ENCODE measurements at regions not wholly inside any gene's neighbourhood (a gene's known extent, or its start where the extent isn't known, plus 50 kb on each side); places are given as distances from the start of the nearest gene placed in this dataset.

- no peak for ATAC-seq
- DNase-seq (ENCODE audit: low spot score) = no peak
These were observed 363.0 kb downstream of the SS18 start for GRCh38 chr18:25727281-25727985.

GRCh38 chr18:25726298-25726697 lies 364.1 kb downstream of the SS18 start:
- DNase-seq (ENCODE audit: low spot score) (no peak), ATAC-seq (no peak)

- DNase-seq (ENCODE audit: low spot score) = no peak
- ATAC-seq = no peak
These were observed 364.9 kb downstream of the SS18 start for GRCh38 chr18:25725501-25725900.

GRCh38 chr18:25724997-25725396 lies 365.4 kb downstream of the SS18 start:
- DNase-seq (ENCODE audit: low spot score) (no peak), ATAC-seq (no peak)

DNA sequence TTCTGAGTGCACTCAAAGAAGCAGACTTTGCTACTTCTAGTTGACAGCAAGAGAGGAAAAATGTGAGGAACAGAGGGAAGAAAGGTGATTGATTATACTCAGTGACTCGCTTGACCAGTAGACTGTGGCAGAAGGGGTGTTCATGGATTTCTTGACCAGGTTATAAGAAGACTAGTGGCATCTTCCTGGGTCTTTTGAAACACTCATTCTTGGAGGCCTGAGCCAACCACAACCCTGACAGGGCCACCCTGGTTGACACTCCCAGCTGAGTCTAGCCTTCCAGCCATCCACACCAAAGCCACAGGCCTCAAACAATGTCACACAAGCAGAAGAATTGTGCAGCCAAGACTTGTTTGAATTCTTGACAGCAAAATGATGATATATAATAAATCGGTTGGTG lies 366.3 kb downstream of the SS18 start:
- DNase-seq (ENCODE audit: low spot score) (no peak), ATAC-seq (no peak)

DNA sequence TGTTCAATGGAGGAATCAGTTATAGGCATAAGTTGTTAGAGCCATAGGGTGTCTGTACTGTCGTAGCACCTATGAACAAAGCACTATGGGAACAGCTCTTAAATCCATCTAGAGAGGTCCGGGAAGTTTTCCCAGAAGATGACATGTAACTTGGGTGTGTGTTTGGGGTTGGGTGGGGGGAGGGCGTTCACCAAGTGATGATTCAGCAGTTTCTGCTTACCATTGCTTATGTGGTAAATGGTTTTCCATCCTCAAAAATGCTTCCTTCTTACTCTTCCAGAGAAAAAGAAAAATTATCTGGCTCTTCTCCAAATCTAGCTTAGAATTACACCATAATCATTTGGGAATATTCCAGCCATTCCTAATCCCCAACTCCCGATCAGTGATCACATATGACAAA lies 361.1 kb upstream of the ZNF521 start:
- no peak for ATAC-seq
- no peak for DNase-seq (ENCODE audit: low spot score)

DNA sequence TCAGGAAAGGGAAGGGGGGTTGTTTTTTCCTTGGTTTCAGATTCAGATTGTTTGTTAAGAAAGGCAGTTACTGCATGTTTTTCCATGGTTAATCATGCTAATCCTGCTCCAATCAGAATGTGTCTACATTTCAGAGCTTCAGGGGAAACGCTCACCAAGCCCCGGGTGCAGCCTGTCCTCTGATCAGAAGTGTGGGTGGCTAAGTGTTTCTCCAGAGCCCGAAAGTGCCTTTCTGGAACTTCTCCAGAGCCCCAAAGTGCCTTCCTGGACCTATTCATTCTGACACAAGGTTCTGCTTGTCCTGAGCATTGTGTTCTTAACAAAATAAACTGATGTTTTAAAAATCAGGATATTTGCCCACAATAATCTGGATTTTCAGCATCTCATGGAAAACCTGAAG lies 359.0 kb upstream of the ZNF521 start:
- no peak for DNase-seq (ENCODE audit: low spot score)
- ATAC-seq = no peak

- no peak for ATAC-seq
- no peak for DNase-seq (ENCODE audit: low spot score)
These were observed 353.7 kb upstream of the ZNF521 start for GRCh38 chr18:25705650-25706049.

DNA sequence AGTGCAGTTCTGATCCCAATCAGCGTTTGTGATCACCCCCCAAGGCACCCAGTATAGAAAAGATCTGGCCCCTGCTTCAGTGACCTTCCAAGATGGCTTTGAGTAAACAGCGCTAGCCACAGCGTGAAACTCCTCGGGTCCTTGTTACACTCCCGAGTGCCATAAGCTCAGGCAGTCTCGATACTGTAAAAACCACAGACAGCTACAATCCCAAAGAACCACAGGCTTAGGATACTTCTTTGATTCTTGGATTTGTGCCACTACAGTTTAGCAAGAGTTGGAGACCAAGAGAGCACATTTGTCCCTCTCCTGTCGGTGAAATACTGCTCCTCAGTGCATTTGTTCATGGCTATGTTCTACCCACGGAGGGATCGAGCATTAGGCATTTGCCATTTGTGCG lies 352.5 kb upstream of the ZNF521 start:
- ATAC-seq (no peak), DNase-seq (ENCODE audit: low spot score) (no peak)

GRCh38 chr18:25704071-25704470 lies 352.1 kb upstream of the ZNF521 start:
- DNase-seq (ENCODE audit: low spot score) (no peak), ATAC-seq (no peak)

DNA sequence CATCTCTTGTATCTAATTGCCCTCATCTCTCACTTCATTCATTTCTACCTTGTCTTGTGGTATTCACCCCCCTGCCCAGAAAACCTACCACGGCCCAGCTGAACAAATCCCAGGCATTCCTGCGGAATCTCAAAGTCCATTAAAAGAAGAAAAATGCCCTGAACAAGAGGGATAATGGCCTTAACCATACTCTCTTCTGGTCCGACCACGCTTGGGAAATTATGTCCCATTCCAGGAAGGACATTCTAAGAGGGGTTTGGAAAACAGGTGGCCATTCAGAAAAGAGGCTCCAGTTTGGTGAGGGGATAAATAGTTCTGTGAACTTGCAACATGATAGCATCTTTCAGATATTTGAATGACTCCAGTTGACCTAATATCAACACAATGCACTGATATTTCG lies 349.9 kb upstream of the ZNF521 start:
- DNase-seq (ENCODE audit: low spot score) (no peak), ATAC-seq (no peak)

- DNase-seq (ENCODE audit: low spot score) = no peak
- no peak for ATAC-seq
These were observed 335.1 kb upstream of the ZNF521 start for GRCh38 chr18:25686960-25687500.

GRCh38 chr18:25685088-25685487 lies 333.1 kb upstream of the ZNF521 start:
- DNase-seq (ENCODE audit: low spot score) = no peak
- no peak for ATAC-seq

DNA sequence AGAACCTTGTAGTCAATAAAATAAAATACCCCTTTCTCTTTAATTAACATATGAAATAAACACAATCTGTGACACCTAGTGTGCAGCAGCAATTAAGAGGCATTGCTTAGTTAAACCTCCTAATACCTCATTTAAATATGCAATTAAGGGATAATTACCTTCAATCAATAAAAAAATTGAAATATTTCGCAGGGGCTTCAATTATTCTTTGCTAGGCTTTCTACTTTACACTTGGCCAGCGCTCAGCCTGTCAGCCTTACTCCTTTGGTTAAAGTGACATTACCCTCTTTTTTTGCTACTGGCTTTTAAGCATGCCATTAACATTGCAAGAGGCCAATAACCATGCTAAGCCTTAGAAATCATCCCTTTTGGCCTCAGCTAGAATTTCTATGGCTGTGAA lies 327.5 kb upstream of the ZNF521 start:
- no peak for ATAC-seq
- no peak for DNase-seq (ENCODE audit: low spot score)

- ATAC-seq (no peak), DNase-seq (ENCODE audit: low spot score) (no peak)
These were observed 326.3 kb upstream of the ZNF521 start for GRCh38 chr18:25678221-25678620.

GRCh38 chr18:25675123-25675850 lies 323.3 kb upstream of the ZNF521 start:
- ATAC-seq = no peak

GRCh38 chr18:25674183-25674582 lies 322.2 kb upstream of the ZNF521 start:
- ATAC-seq = no peak
- DNase-seq (ENCODE audit: low spot score) = no peak

More at GRCh38 chr18:25675123-25675850, 323.3 kb upstream of the ZNF521 start:
- no peak for DNase-seq (ENCODE audit: low spot score)

GRCh38 chr18:25672490-25672889 lies 320.5 kb upstream of the ZNF521 start:
- ATAC-seq (no peak), DNase-seq (ENCODE audit: low spot score) (no peak)

DNA sequence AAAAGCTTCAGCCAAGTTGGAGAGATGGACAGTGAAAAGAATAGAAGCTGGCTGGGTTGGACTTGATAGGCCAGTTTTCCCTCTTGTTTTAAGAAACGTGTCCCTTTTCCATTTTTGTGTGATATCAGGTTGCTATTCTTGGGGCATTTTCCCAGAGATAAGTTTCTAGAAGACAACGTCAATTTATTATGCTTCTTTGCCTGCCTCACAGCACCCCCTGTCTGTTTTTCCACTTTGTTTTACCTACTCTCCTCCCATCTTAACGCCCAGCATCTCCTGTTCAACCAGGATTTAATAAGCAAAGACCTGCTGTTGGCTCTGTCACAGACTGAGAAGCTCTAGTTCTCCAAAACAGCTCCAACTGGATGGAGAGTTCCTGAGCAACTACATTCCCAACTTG lies 317.8 kb upstream of the ZNF521 start:
- ATAC-seq (no peak), DNase-seq (ENCODE audit: low spot score) (no peak)

- DNase-seq (ENCODE audit: low spot score) = no peak
- ATAC-seq = no peak
These were observed 310.3 kb upstream of the ZNF521 start for GRCh38 chr18:25662272-25662671.

- no peak for DNase-seq (ENCODE audit: low spot score)
- ATAC-seq = no peak
These were observed 309.9 kb upstream of the ZNF521 start for GRCh38 chr18:25661831-25662230.

DNA sequence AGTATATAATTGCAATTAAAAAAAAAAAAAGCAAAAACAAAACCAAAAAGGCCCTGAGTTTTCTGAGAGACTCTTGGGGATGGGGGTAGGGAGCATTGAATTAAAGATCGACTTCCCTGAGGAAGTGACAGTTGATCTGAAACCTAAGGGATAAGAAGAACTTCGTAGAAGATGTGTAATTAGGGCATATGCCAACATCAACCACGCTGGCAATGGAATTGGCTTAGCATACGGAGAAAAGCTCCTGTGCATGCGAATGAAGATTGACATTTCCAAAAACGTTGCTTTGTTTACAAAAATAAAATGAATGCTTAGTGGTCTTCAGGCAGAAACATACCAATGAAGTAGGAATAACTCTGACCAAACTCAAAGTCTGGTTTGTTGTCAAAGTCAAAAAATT lies 307.6 kb upstream of the ZNF521 start:
- ATAC-seq = no peak
- no peak for DNase-seq (ENCODE audit: low spot score)
